ENCODE measurements at regions not wholly inside any gene's neighbourhood (a gene's known extent, or its start where the extent isn't known, plus 50 kb on each side); places are given as distances from the start of the nearest gene placed in this dataset.
A peak's percentile ranks its signal among the peaks of the same experiment; 100 is the strongest.

GRCh38 chr1:224846119-224846907, 83.2 kb upstream of the DNAH14 start:
- no peak for DNase-seq (ENCODE audit: low spot score)

GRCh38 chr1:224850446-224850845, 79.0 kb upstream of the DNAH14 start:
- DNase-seq (ENCODE audit: low spot score): no peak

- DNase-seq (ENCODE audit: low spot score): peak; percentile 51
Observed at GRCh38 chr1:224851210-224851847, 78.1 kb upstream of the DNAH14 start.

GRCh38 chr1:224851848-224852261, 77.6 kb upstream of the DNAH14 start:
- no peak for DNase-seq (ENCODE audit: low spot score)

- peak; percentile 30 for DNase-seq (ENCODE audit: low spot score)
Observed at GRCh38 chr1:224852901-224853568, 76.4 kb upstream of the DNAH14 start.

- DNase-seq (ENCODE audit: low spot score): no peak
Observed at GRCh38 chr1:224856973-224857372, 72.5 kb upstream of the DNAH14 start.

- no peak for DNase-seq (ENCODE audit: low spot score)
Observed at GRCh38 chr1:224859651-224860050, 69.8 kb upstream of the DNAH14 start.

- DNase-seq (ENCODE audit: low spot score): no peak
Observed at GRCh38 chr1:224860488-224861338, 68.8 kb upstream of the DNAH14 start.

- DNase-seq (ENCODE audit: low spot score): no peak
Observed at GRCh38 chr1:224861339-224861716, 68.1 kb upstream of the DNAH14 start.

GRCh38 chr1:224863486-224863885, 66.0 kb upstream of the DNAH14 start:
- DNase-seq (ENCODE audit: low spot score): no peak

- no peak for DNase-seq (ENCODE audit: low spot score)
Observed at GRCh38 chr1:224864006-224864405, 65.5 kb upstream of the DNAH14 start.

- no peak for DNase-seq (ENCODE audit: low spot score)
Observed at GRCh38 chr1:224865510-224865909, 64.0 kb upstream of the DNAH14 start.

GRCh38 chr1:224866940-224867339, 62.5 kb upstream of the DNAH14 start:
- no peak for DNase-seq (ENCODE audit: low spot score)

GRCh38 chr1:224867715-224868114, 61.8 kb upstream of the DNAH14 start:
- DNase-seq (ENCODE audit: low spot score): no peak

- no peak for DNase-seq (ENCODE audit: low spot score)
Observed at GRCh38 chr1:224872832-224873433, 56.5 kb upstream of the DNAH14 start.

GRCh38 chr1:224873434-224874369, 55.8 kb upstream of the DNAH14 start:
- DNase-seq (ENCODE audit: low spot score): no peak

- no peak for DNase-seq (ENCODE audit: low spot score)
Observed at GRCh38 chr1:224874775-224875174, 54.7 kb upstream of the DNAH14 start.

GRCh38 chr1:224879162-224879803, 50.2 kb upstream of the DNAH14 start:
- DNase-seq (ENCODE audit: low spot score): no peak
